ENCODE measurements at regions not wholly inside any gene's neighbourhood (a gene's known extent, or its start where the extent isn't known, plus 50 kb on each side); places are given as distances from the start of the nearest gene placed in this dataset.

DNA sequence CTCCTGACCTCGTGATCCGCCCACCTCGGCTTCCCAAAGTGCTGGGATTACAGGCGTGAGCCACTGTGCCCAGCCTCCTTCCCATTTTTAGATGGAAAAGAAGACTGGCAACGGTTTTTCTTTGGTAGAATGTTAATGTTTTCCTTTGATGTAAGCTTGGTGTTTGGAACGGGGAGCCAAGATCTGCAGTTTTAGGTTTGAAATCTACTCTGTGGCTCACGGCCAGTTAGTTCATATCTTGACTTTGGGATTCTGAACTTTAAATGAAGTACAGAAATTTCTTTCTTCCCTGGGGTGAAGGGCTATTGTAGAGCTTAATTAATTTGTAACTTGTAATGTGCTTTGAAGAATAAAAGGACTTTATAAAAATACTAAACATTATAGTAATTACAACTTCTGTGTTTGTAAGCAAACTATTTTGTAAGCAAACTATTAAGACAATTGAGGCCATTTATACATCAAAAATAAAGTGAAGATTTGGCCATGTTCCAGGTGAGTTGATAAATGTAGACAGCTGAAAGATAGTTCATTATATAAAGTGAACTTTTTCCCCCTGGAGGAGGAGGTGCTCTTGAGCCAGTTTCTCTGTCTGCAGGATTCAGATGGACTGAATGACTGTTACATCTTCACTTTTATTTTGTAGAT lies 117.1 kb upstream of the TUT7 start:
- no peak for DNase-seq (ENCODE audit: low read depth)
- in situ Hi-C loops (cut with HindIII; ENCODE audit: low pct_unique_long_range_greater_than_20kb, low sequenced_read_pairs): no loop called here

DNA sequence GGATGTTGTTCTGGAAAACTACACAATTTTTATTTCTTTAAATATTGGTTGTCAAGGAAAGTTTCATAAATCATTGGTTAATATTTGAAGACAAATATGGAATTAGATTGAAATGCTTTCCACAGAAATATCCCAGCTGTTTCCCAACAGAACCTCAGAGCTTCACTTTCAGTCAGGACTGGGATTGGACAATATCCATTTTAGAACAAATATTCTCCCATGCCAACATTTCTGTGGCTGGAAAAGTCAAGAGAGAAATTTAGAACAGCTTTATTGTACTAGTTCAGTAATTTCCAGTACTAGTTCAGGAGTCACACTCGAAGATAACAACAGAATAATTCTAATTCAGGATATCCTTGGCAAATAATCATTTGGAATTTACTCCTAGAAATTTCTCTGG lies 116.1 kb upstream of the TUT7 start:
- DNase-seq (ENCODE audit: low read depth): no peak
- in situ Hi-C loops (cut with HindIII; ENCODE audit: low pct_unique_long_range_greater_than_20kb, low sequenced_read_pairs): no loop called here

DNA sequence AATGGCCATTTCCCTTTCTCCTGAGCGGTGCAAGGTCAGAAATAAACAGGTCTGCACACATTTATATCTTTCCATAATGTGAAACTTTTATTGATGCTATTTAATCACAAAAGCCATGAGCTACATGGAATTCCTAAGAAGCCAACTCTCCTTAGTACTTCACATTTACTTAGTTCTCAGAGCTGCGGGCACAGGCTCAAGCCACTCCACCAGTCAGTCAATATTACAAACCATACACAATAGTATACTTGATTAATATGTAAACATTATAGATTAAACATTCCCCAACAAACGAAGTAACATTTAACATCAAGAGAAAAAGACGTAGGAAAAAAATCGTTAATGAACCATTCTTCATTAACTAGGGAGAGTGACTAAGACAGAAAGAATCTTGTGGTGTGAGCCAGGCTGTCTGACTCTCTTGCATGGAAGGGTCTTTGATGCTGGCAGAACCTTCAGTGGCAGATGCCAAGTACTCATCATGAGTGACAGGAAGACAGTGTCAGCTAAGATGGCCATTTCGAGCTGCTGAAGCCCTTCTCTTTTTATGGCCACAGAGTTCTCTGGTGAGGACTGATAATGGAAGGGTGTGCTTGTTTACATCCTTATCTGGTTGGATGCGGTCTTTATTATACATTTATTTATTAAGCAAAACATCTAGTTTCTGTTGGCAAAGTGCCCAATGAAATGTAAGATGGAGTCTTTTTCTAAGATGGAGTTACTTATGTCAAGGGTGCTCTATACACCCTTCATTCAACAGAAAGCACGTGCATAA lies 115.5 kb upstream of the TUT7 start:
- DNase-seq (ENCODE audit: low read depth): no peak
- in situ Hi-C loops (cut with HindIII; ENCODE audit: low pct_unique_long_range_greater_than_20kb, low sequenced_read_pairs): no loop called here

DNA sequence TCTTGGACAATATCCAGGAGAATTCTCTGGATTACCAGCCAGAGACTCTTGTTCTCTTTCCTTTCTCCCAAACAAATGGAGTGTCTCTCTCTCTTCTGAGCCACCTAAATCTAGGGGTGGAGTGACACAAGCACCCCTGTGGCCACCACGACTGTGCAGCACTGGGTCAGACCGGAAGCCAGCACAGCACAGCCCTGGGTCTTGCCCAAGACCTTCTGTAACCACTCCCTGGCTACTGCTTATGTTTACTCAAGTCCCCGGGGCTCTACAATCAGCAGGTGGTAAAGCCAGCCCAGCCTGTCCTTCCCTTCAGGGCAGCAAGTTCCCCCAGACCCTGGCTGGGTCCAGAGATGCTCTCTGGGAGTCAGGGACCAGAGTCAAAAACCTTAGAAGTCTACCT lies 110.0 kb upstream of the TUT7 start:
- DNase-seq (ENCODE audit: low read depth): no peak

DNA sequence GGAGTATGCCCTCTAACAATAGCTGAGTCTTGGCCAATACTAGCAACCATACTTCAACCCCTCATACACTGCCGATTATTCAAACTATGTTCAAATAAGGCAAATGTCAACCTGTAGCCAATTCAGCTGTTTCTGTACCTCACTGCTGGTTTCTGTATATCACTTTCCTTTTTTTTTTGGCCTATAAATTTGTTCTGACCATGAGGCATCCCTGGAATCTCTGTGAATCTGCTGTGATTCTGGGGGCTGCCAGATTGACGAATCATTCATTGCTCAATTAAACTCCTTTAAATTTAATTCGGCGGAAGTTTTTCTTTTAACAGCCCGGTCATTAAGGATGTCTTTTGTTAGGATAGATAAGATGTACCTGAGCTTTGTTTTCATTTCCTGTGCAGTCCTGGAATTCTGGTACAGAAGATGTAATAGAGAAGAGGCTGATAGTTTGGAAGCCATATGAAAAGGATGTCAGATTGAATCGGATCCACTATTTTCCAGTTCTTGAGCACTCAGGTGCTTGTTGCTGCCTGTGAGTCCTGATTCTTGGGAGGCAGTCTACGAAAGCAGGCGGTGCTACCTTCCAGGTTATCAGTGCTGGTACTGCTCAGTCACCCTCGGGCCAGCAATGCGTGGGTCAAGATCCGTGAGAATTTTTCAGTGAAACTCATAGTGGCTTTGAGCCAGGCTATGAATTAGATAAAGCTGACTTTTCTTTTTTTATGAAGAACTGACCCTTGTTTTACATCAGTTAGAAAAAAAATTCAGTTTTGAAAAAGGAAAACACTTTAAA lies 106.2 kb upstream of the TUT7 start:
- DNase-seq (ENCODE audit: low read depth): no peak
- in situ Hi-C loops (cut with HindIII; ENCODE audit: low pct_unique_long_range_greater_than_20kb, low sequenced_read_pairs): no loop called here

More for the DNA sequence above, 110.0 kb upstream of the TUT7 start:
- in situ Hi-C loops (cut with HindIII; ENCODE audit: low pct_unique_long_range_greater_than_20kb, low sequenced_read_pairs): no loop called here

DNA sequence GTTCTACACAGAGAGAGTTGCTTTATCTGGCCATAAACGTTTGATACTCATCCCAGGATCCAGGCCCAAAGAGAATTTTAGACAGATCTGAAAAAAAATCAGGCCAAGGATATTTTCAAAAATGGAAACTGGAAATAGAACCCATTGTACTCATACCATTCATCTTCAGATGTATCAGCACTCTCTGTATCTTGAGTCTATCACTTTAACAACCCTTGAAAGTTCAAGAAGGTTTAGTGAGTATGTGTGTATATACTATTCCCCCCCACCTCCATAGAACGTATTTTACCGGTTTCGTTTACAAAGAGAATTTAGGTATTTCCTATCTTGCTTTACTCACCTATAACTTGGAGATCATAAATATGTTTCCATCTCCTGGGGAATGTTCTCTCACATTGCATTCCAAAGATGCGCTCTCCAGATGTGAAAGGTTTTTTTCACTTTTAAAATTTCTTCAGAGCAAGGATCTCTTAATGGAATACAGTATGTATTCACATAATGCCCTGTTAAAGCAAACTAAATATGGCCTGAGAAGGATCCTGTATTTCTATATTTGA lies 105.5 kb upstream of the TUT7 start:
- in situ Hi-C loops (cut with HindIII; ENCODE audit: low pct_unique_long_range_greater_than_20kb, low sequenced_read_pairs): no loop called here
- no peak for DNase-seq (ENCODE audit: low read depth)

DNA sequence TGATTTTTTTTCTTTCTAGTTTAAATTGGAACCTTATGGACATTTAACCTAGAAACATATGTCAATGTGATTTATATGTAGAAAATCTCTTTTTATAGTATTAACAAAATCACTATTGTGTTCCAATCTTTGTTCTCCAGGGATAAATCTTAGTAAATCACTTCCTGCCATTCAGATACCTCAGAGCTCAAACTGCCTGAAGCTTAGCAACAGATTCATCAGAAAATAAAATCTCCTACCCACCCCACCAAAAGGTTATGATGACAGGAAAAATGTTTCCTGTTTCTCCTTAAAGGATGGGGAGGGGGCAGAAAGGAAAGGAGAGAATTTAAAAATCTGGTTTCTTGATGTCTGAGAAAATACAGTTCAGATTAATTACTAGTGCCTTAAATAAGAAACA lies 105.0 kb upstream of the TUT7 start:
- no peak for DNase-seq (ENCODE audit: low read depth)
- in situ Hi-C loops (cut with HindIII; ENCODE audit: low pct_unique_long_range_greater_than_20kb, low sequenced_read_pairs): no loop called here

DNA sequence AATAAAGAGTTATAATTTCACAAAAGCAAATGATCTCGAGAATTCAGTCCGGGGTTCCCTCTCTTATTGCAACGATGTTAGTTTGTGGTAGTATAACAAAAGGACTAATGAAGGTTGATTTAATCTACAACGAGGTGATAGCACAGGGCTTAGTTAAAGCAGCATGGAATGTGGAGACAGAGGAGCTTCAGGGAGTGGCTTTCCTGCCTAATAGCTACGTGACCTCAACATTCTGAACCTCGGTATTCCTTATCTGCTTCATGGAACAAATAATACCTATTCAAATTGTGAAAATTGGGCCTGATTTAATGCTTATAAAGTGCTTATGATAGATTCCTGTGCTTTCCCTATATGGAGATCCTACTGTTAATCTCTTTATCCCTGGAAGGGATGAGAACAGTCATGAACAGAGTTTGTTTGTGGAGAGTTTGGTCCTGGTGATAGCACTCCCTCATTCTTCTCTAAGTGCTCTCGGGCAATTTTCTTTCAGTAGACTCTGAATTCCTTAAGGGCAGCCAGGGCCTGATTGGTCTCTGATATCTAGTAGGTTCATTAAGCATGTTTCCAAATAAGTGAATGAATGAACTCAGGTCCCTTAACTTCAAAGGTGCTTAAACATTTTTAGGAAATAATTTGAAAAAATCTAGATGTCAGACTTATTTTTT lies 104.1 kb upstream of the TUT7 start:
- no peak for DNase-seq (ENCODE audit: low read depth)
- in situ Hi-C loops (cut with HindIII; ENCODE audit: low pct_unique_long_range_greater_than_20kb, low sequenced_read_pairs): no loop called here

DNA sequence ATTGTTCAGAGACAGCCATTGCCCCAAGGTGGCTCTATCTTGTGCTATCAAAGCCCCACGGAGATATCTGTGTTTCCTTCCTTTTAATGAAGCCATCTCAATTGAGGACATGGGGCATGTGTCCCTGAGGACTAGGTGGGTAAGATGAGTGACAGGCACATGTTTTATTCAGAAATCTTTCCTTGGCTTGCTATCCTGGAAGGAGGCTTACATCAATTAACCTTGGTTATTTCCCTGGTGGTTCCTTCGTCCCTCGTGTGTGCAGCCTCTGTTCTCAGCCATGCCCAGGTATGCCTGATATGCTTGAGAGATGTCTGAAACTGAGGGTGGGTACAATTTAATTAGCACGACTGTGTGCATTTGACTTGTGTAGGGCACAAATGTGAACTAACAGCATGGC lies 102.2 kb upstream of the TUT7 start:
- in situ Hi-C loops (cut with HindIII; ENCODE audit: low pct_unique_long_range_greater_than_20kb, low sequenced_read_pairs): no loop called here

DNA sequence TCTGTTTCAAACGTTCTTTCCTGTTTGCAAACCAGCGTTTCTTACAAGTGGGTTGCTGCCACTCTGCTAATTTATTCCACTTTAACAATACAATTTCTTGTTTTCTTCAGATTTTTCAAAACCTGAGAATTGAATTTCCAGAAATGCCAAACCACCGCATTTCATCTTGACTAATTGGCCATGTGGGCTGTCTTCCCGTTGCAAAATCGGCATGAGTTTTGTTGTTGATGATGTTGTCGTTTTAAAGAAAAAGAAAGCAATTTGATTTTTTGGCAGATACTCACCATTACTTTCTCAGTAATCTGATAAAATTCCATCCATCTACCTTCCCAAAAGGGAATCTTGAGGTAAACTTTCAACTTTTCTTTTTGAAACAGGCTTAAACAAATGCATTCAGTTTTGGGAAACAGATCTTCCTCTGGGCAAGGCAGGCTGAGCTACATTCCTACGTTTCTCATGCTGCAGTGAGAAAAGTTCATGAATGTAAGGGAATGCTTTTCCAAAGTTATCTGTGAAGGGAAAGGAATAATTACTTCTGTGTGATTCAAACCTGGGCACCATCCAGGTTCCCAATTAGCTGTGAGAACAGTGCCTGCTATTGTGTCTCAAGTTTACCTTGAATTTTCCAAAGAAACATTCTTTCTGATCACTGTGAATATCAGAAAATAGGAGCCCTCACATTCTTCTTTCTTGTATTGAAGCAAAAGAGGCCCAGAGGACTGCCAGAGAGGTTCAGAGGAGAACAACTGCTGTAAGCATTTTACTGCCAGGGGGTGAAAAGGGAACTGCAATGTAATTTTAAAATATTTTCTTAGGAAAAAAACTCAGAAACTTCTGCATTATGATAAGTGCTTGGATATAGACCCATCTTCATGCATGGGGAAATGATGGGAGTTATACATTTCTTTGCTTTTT lies 100.7 kb upstream of the TUT7 start:
- no peak for DNase-seq (ENCODE audit: low read depth)
- in situ Hi-C loops (cut with HindIII; ENCODE audit: low pct_unique_long_range_greater_than_20kb, low sequenced_read_pairs): no loop called here

More for the DNA sequence above, 102.2 kb upstream of the TUT7 start:
- no peak for DNase-seq (ENCODE audit: low read depth)

DNA sequence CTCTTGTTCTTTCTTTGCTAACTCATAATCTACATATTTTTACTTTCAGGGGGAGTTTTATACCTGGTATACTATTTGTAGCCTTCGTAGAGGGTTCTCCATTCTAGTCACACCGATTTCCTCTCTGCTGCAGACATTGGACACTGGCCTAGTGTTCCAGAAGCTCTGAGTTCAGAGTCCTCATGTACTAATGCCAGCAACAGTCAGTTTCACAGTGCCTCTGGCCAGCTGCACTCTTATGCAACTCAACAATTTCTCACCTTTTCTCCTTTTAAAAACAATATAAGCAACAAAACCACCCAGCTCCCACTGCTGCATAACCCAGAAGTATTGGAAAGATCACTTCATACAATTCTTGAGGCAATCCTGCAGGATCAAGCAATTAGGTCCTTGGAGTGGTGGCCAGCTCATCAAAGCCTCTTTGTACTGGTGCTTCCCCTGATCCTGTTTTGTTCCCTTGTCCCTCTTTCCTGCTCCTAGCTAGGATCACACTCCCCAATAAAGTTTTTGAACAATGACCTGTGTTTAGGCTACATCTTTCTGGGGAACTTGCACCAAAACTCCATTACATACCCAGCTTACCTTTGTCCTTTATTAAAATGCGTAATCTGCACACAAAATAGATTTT lies 98.1 kb upstream of the TUT7 start:
- DNase-seq (ENCODE audit: low read depth): no peak
- in situ Hi-C loops (cut with HindIII; ENCODE audit: low pct_unique_long_range_greater_than_20kb, low sequenced_read_pairs): no loop called here

DNA sequence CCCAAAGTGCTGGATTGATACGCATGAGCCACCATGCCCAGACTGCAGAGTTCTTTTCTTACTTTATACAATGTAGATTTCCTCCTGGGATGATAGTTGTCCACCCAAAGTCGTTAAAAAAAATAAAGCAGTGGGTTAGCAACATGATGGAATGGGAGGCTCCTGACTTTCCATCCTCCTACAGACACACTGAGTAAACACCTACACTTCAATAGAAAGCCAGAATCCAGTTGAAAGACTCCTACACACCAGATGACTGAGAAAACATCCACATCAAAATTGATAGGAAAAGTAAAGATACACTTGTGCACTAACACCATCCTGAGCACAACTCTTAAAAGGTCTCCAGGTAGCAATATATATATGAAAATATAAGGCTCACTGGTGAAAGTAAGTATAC lies 95.0 kb upstream of the TUT7 start:
- no peak for DNase-seq (ENCODE audit: low read depth)
- in situ Hi-C loops (cut with HindIII; ENCODE audit: low pct_unique_long_range_greater_than_20kb, low sequenced_read_pairs): no loop called here

DNA sequence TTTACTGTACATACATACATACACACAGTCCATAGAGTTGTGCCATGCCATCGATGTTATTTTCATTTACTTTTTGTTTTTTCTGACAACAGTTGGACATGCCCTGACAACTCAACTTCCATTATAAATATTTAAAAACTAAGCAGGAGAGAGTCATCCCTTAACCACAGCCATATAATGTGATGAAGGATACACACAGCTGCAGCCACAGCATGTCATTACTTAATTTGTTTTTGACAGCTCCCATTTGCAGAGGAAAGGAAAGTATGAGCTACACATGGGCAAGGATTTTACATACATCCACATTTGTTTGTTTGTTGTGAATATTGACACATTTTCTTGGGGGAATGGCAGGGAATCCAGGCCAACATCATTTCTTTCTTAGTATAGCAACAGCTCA lies 91.5 kb upstream of the TUT7 start:
- DNase-seq (ENCODE audit: low read depth): no peak
- in situ Hi-C loops (cut with HindIII; ENCODE audit: low pct_unique_long_range_greater_than_20kb, low sequenced_read_pairs): no loop called here

DNA sequence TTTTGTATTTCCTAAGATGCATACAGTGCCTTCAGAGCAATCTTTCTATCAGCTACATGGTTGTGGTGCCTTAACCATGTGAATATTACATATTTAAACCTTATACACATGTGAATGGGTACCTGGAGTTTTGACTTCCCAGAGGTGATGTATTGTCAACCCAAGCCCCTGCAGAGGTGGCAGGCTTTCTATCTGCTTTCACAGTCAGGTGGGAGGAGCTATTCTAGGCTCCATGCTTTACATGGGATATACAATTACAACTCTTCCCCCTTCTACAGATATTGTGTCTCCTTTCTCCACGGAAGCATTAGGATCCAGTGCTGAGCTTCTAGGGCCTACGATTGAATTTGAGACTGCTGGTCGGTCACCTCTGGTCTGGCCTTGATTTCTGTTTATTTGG lies 89.8 kb upstream of the TUT7 start:
- no peak for DNase-seq (ENCODE audit: low read depth)
- in situ Hi-C loops (cut with HindIII; ENCODE audit: low pct_unique_long_range_greater_than_20kb, low sequenced_read_pairs): no loop called here

DNA sequence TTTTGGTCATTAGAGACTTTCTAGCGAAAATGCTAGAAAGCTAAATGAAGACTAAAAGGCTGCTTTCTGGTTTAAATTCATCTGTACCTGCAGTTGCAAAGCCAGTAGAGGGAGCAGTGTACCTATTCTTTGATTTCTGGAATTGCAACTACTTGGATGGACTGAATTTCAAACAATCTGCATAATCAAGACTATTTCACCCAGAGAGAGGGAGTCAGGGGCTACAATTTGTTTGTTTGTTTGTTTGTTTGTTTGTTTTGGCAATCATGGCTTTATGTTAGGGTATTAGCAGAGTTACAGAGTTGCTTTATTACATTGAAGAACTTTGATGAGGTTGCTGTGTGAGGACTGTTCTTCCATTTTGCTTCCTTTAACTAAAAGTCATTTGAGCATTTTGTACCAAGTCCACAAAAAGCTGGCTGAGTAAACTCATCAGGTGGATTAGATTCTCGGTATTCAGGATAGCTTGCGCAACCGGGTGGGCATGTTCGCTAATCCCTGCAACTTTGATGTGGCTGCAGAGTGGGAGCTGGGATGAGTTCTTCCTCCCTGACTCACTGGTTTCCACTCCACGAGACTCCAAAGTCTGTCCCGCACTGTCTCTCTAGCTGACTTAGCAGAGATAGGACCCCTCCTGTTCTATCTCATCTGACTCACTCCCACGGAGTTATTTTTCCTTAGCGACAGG lies 80.0 kb upstream of the TUT7 start:
- DNase-seq (ENCODE audit: low read depth): peak; percentile 29
- in situ Hi-C loops (cut with HindIII; ENCODE audit: low pct_unique_long_range_greater_than_20kb, low sequenced_read_pairs): no loop called here

DNA sequence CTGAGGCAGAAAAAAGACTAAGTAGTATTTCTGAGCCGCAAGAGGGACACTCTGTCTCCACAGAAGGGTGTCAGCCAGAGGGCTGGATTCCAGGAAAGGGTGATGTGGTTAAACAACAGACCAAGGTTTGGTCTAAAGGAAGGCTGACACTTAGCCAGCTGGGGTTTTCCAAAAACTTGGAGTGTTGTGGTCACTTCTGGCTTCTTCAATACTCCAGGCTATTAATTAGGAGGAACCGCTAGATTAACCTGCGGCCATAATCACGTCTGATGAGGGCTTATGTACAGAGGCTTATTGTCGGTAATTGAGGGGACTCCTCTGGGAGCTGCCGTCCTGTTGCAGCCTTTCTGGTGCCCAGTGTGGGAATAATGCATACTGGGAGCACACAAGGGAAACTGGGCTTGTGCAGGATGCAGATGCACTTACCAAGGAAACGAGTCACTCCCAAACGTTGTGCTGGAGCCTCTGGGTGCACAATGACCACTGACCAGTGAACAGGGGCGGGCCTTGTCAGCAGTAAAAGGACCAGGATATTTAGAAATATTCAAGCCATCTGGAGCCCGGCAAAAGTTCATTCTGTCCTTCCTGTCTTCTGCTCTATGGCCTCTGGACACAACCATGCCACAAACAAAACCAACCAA lies 70.2 kb upstream of the TUT7 start:
- in situ Hi-C loops (cut with HindIII; ENCODE audit: low pct_unique_long_range_greater_than_20kb, low sequenced_read_pairs): loop anchor here (25.0 kb wide), 1 partner anchor 913 kb away; no protein-coding TSS in a partner anchor
- DNase-seq (ENCODE audit: low read depth): no peak
